ENCODE measurements at regions not wholly inside any gene's neighbourhood (a gene's known extent, or its start where the extent isn't known, plus 50 kb on each side); places are given as distances from the start of the nearest gene placed in this dataset.

GRCh38 chr1:29876902-29877301 lies 640.6 kb downstream of the PTPRU start:
- H3K27ac ChIP-seq (ENCODE audit: low read depth in 1 of 2, low read length in 1 of 2), result no peak overlapping the region

GRCh38 chr1:29876441-29876840 lies 640.1 kb downstream of the PTPRU start:
- no peaks in the 10 kb centered on the region for H3K27me3 ChIP-seq (ENCODE audit: control insufficient read depth in 3 of 3, insufficient read depth in 3 of 3, low read length in 2 of 3)
- no peaks in the 10 kb centered on the region for H3K36me3 ChIP-seq (ENCODE audit: control insufficient read depth in 4 of 4, insufficient read depth in 4 of 4, low read length in 4 of 4)
- no peak for ATAC-seq (ENCODE audit: insufficient read depth, low FRiP score)
- peaks cover 0 to 3% (median 1%) of the 10 kb centered on the region in 4 donors for H3K9me3 ChIP-seq (ENCODE audit: control insufficient read depth in 4 of 4, insufficient read depth in 3 of 4, low read length in 3 of 4)
- TF ChIP-seq CTCF (IDR thresholded peaks at IDR 0.05; ENCODE audit: control extremely low read depth, extremely low read depth), result no peak
- H3K27ac ChIP-seq (ENCODE audit: low read depth in 1 of 2, low read length in 1 of 2), result no peak overlapping the region
- H3K4me3 ChIP-seq, result no peak overlapping the region
- no peaks in the 10 kb centered on the region for H3K4me1 ChIP-seq (ENCODE audit: control insufficient read depth in 5 of 5, insufficient read depth in 5 of 5, low read length in 5 of 5)
- WGBS, 2 donors, result 89 to 93% methylated on average over 6 of the region's 6 CpGs
- no peak overlapping the region for H3K9ac ChIP-seq (ENCODE audit: insufficient read depth in 1 of 2, low read length in 2 of 2)
- DNase-seq, result no peak

More at GRCh38 chr1:29876902-29877301, 640.6 kb downstream of the PTPRU start:
- TF ChIP-seq CTCF (IDR thresholded peaks at IDR 0.05; ENCODE audit: control extremely low read depth, extremely low read depth), result no peak
- Histone ChIP-seq H3K9me3 (ENCODE audit: control insufficient read depth in 4 of 4, insufficient read depth in 3 of 4, low read length in 3 of 4) (peaks cover 0 to 3% (median 0%) of the 10 kb centered on the region in 4 donors), H3K4me3 (no peak overlapping the region), H3K36me3 (ENCODE audit: control insufficient read depth in 4 of 4, insufficient read depth in 4 of 4, low read length in 4 of 4) (no peaks in the 10 kb centered on the region), H3K27me3 (ENCODE audit: control insufficient read depth in 3 of 3, insufficient read depth in 3 of 3, low read length in 2 of 3) (no peaks in the 10 kb centered on the region), H3K4me1 (ENCODE audit: control insufficient read depth in 5 of 5, insufficient read depth in 5 of 5, low read length in 5 of 5) (no peaks in the 10 kb centered on the region), H3K9ac (ENCODE audit: insufficient read depth in 1 of 2, low read length in 2 of 2) (no peak overlapping the region)
- 73 to 84% methylated on average over 8 of the region's 8 CpGs for WGBS, 2 donors
- no peak for DNase-seq
- ATAC-seq (ENCODE audit: insufficient read depth, low FRiP score), result no peak

GRCh38 chr1:29875557-29876028 lies 639.3 kb downstream of the PTPRU start:
- Histone ChIP-seq H3K27ac (ENCODE audit: low read depth in 1 of 2, low read length in 1 of 2) (no peak overlapping the region), H3K4me3 (no peak overlapping the region), H3K9ac (ENCODE audit: insufficient read depth in 1 of 2, low read length in 2 of 2) (no peak overlapping the region), H3K4me1 (ENCODE audit: control insufficient read depth in 5 of 5, insufficient read depth in 5 of 5, low read length in 5 of 5) (no peaks in the 10 kb centered on the region), H3K27me3 (ENCODE audit: control insufficient read depth in 3 of 3, insufficient read depth in 3 of 3, low read length in 2 of 3) (no peaks in the 10 kb centered on the region), H3K9me3 (ENCODE audit: control insufficient read depth in 4 of 4, insufficient read depth in 3 of 4, low read length in 3 of 4) (peaks cover 0 to 3% (median 1%) of the 10 kb centered on the region in 4 donors), H3K36me3 (ENCODE audit: control insufficient read depth in 4 of 4, insufficient read depth in 4 of 4, low read length in 4 of 4) (no peaks in the 10 kb centered on the region)
- no peak for ATAC-seq (ENCODE audit: insufficient read depth, low FRiP score)
- DNase-seq, result no peak
- no peak for TF ChIP-seq CTCF (IDR thresholded peaks at IDR 0.05; ENCODE audit: control extremely low read depth, extremely low read depth)
- WGBS, 2 donors, result 23% methylated on average over 2 of the region's 2 CpGs

- H3K9ac ChIP-seq (ENCODE audit: insufficient read depth in 1 of 2, low read length in 2 of 2), result no peak overlapping the region
- no peak overlapping the region for H3K27ac ChIP-seq (ENCODE audit: low read depth in 1 of 2, low read length in 1 of 2)
- H3K4me3 ChIP-seq, result no peak overlapping the region
- peaks cover 0 to 4% (median 0%) of the 10 kb centered on the region in 4 donors for H3K9me3 ChIP-seq (ENCODE audit: control insufficient read depth in 4 of 4, insufficient read depth in 3 of 4, low read length in 3 of 4)
- no peak for ATAC-seq (ENCODE audit: insufficient read depth, low FRiP score)
- DNase-seq, result no peak
- H3K4me1 ChIP-seq (ENCODE audit: control insufficient read depth in 5 of 5, insufficient read depth in 5 of 5, low read length in 5 of 5), result no peaks in the 10 kb centered on the region
- H3K36me3 ChIP-seq (ENCODE audit: control insufficient read depth in 4 of 4, insufficient read depth in 4 of 4, low read length in 4 of 4), result no peaks in the 10 kb centered on the region
- WGBS, 2 donors, result 92 to 93% methylated on average over 3 of the region's 3 CpGs
- no peak for TF ChIP-seq CTCF (IDR thresholded peaks at IDR 0.05; ENCODE audit: control extremely low read depth, extremely low read depth)
- H3K27me3 ChIP-seq (ENCODE audit: control insufficient read depth in 3 of 3, insufficient read depth in 3 of 3, low read length in 2 of 3), result peaks cover 0 to 5% (median 3%) of the 10 kb centered on the region in 3 donors
Measured at GRCh38 chr1:29870621-29871020, 634.3 kb downstream of the PTPRU start.
